GM23248 (cell line): ENCODE measurements at regions not wholly inside any gene's neighbourhood (a gene's known extent, or its start where the extent isn't known, plus 50 kb on each side); places are given as distances from the start of the nearest gene placed in this dataset.

Experiments used
- EZH2 ChIP-seq: fragments of 200-600 bp; sonication (generic); IDR thresholded peaks from 2 replicates; pipeline ENCODE4 v1.6.1; 2018; ENCODE audit warnings: antibody characterized with exemption, mild to moderate bottlenecking; ENCODE audit not compliant: insufficient read depth, poor library complexity, severe bottlenecking
- EZH2phosphoT487 ChIP-seq: fragments of 200-600 bp; sonication (generic); IDR thresholded peaks from 2 replicates; pipeline ENCODE4 v1.6.1; 2018; ENCODE audit warnings: antibody characterized with exemption, moderate library complexity, mild to moderate bottlenecking, low read depth; ENCODE audit not compliant: insufficient read depth

DNA sequence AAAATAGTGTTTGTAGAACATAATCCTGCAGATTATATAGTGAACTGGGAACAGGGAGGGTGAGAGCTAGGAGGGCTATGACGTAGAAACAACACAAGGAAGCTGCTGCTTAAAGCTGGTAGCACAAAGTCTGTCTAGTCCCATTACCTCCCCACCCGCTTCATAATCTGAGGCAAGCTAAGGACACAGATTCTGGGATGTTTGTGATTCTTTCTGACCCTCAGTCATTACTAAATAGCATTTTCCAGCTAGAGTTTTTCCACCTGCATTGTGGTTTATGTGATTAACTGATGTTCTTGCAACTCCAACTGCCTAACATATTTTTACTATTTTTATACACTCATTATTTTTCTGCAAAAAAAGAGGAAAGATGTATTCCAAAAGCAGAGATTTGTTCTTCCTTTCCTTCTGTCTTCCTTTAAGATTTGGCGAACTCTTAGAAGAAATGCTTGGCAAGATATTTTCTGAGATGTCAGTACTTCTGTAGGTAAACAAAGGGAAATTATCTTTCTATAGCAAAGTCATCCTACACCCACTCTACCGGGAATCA is 293.2 kb upstream of the FAR2 start:
- no peak for TF ChIP-seq EZH2
- TF ChIP-seq EZH2phosphoT487, result no peak
